Medulla oblongata (tissue), 1 donor: ENCODE measurements at regions not wholly inside any gene's neighbourhood (a gene's known extent, or its start where the extent isn't known, plus 50 kb on each side); places are given as distances from the start of the nearest gene placed in this dataset.
"Not testable (repeated sequence)": the region's sequence is repeated elsewhere in the genome, so short reads cannot be mapped to it uniquely, and the experiment has no call there.

Experiments
- DNase-seq: peaks from one replicate; pipeline ENCODE4 v3.0.0-alpha.2; 2015; ENCODE audit errors: extremely low spot score

- no peak for DNase-seq
Observed at GRCh38 chr3:176075491-176075890, 1121.8 kb downstream of the TBL1XR1 start.

GRCh38 chr3:176075046-176075445 lies 1122.2 kb downstream of the TBL1XR1 start:
- no peak for DNase-seq

GRCh38 chr3:176074096-176074495 lies 1123.2 kb downstream of the TBL1XR1 start:
- DNase-seq: no peak

DNA sequence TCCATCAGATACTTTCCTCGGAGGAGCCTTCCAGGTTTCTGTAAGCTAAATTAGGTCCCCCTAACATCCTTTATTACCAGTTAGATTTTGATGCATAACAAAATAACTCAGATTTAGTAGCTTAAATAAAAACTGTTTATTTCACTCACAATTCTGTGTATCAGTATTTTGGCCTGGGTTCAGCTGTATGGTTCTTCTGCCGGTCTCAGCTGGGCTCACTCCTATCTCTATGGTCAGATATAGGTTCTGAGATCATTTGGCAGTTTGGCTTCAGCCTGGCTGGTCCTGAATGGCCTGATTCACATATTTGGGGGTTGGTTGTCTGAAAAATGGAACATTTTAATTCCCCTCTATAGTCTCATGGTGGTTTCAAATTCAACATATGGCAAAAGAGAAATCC lies 1125.3 kb downstream of the TBL1XR1 start:
- no peak for DNase-seq

DNA sequence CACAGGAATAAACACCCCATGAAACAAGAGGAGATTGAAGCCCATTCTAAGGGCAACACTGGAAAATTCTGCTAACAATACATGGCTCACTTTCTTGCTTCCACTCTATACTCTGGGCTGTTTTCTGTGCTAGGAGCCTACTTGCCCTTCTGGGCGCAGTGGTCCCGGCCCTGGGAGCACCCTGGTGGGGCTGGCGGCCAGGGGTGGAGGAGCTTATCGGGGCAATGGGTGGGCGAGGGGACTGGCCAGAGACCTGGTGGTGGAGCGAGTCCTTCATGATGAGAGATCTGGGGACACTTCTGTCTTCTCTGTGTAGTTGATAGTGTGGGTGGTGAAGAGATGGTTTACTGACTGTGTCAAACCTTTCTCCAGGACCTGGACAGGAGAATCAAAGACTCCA lies 1128.5 kb downstream of the TBL1XR1 start:
- no peak for DNase-seq

DNA sequence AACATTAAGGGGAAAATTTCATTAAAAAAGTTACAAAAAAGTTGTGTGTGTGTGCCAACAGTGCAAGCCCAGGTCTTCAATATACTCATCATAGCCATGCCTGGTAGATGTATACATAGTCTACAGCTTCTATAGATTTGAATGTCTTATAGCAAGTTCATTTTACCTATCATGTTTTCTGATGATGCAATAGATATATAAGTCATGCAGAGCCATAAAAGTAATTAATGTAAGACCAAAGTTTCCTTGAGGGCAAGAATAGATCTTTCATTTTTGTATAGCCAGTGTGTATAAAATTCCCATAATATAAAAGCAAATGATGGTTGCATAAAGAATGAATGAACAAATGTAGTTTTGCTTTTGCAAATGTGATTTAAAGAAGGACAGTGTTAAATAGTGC lies 1138.4 kb downstream of the TBL1XR1 start:
- DNase-seq: no peak

- no peak for DNase-seq
Observed at GRCh38 chr3:176055836-176056235, 1141.4 kb downstream of the TBL1XR1 start.

- DNase-seq: no peak
Observed at GRCh38 chr3:176051766-176052165, 1145.5 kb downstream of the TBL1XR1 start.

DNA sequence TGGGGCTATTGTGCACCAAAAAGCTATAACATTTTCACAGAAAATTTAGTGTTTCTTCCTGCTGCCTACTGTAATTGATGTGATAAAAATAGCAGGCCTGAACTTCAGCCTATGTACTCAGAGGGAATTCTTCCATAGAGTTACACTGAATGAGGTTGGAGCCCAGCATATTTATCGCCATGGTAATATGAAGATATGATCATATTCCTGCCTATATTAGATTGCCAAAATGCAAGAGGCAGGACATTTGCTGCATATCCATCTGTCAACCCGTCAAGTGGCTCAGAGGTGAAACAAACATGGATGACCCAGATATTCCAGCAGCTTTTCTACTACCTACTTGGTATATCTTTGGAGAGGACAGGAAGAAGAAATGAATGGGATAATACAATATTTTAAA lies 1150.6 kb downstream of the TBL1XR1 start:
- no peak for DNase-seq

DNA sequence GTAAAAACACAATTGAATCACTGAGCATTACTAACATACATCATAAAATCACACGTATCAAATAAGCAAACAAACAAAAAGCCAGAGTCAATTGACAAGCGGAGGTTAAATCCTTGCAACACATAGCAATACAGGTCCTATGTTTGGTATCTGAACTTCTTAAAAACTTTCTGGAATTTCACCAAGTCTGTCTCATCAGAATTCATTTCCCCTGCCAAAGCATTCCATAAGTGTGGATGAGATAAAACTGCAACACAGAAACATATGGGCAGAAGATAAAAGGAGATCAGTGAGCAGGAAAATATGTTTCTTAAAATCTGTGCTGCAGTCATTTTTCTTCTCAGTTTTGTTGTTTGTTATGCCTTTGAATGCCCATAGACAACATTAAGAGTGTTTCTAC lies 1155.5 kb downstream of the TBL1XR1 start:
- no peak for DNase-seq

- DNase-seq: no peak
Observed at GRCh38 chr3:176041185-176041584, 1156.1 kb downstream of the TBL1XR1 start.

GRCh38 chr3:176037636-176038035 lies 1159.6 kb downstream of the TBL1XR1 start:
- no peak for DNase-seq

- no peak for DNase-seq
Observed at GRCh38 chr3:176032043-176032442, 1165.2 kb downstream of the TBL1XR1 start.

DNA sequence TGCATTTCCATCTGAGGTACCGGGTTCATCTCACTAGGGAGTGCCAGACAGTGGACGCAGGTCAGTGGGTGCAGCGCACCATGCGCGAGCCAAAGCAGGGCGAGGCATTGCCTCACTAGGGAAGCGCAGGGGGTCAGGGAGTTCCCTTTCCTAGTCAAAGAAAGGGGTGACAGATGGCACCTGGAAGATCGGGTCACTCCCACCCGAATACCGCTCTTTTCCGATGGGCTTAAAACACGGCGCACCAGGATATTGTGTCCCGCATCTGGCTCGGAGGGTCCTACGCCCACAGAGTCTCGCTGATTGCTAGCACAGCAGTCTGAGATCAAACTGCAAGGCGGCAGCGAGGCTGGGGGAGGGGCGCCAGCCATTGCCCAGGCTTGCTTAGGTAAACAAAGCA lies 1157.1 kb downstream of the NAALADL2 start:
- not testable (repeated sequence) for DNase-seq

- DNase-seq: not testable (repeated sequence)
Observed at GRCh38 chr3:176015228-176015627, 1156.1 kb downstream of the NAALADL2 start.

- DNase-seq: no peak
Observed at GRCh38 chr3:176009256-176009655, 1150.1 kb downstream of the NAALADL2 start.

- DNase-seq: no peak
Observed at GRCh38 chr3:176005564-176005963, 1146.4 kb downstream of the NAALADL2 start.

- no peak for DNase-seq
Observed at GRCh38 chr3:175989161-175989560, 1130.0 kb downstream of the NAALADL2 start.

GRCh38 chr3:175988401-175988800 lies 1129.3 kb downstream of the NAALADL2 start:
- no peak for DNase-seq

DNA sequence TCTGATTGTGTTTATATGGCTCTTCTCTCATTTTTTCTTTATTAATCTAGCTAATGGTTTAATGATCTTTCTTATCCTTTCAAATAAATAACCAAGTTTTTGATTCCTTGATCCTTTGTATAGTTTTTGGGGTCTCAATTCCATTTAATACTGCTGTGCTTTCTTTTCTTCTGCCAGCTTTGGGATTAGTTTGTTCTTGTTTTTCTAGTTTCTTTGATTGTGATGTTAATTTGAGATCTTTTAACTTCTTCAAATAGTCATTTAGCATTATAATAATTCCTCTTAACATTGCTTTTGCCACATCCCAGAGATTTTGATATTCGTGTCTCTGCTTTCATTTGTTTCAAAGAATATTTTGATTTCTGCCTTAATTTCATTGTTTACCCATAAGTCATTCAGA lies 1126.6 kb downstream of the NAALADL2 start:
- no peak for DNase-seq

DNA sequence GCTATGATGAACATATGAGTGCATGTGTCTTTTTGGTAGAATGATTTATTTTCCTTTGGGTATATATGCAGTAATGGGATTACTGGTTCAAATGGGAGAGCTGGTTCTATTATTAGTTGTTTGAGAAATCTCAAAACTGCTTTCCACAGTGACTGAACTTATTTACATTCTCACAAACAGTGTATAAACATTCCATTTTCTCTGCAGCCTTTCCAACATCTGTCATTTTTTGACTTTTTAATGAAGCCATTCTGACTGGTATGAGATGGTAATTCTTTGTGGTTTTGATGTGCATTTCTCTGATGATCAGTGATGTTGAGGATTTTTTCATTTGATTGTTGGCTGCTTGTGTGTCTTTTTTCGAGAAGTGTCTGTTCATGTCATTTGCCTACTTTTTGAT lies 1124.2 kb downstream of the NAALADL2 start:
- no peak for DNase-seq

- DNase-seq: no peak
Observed at GRCh38 chr3:175980486-175981090, 1121.5 kb downstream of the NAALADL2 start.

DNA sequence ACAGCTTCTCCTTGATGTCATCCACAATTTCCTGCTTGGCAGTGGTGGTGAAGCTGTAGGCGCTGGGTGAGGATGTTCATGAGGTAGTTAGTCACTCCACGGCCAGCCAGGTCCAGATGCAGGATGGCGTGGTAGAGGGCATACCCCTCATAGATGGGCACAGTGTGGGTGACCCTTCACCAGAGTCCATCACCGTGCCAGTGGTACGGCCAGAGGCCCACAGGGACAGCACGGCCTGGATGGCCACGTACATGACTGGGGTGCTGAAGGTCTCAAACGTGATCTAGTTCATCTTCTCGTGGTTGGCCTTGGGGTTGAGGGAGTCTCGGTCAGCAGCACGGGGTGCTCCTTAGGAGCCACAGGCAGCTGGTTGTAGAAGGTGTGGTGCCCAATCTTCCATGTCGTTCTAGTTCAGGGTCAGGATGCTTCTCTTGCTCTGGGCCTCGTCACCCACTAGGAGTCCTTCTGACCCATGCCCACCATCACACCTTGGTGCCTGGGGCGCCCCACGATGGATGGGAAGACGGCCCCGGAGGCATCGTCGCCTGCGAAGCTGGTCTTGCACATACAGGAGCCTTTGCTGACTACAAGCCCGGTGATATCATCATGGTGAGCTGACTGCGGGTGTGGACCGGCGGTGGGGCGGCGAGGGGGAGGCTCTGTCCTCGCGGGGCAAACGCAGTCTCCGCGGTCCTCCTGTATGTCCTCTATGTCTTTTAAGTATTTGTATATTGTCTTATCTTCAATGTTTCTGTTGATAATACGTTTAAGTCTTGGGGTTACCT lies 1119.0 kb downstream of the NAALADL2 start:
- DNase-seq: no peak

DNA sequence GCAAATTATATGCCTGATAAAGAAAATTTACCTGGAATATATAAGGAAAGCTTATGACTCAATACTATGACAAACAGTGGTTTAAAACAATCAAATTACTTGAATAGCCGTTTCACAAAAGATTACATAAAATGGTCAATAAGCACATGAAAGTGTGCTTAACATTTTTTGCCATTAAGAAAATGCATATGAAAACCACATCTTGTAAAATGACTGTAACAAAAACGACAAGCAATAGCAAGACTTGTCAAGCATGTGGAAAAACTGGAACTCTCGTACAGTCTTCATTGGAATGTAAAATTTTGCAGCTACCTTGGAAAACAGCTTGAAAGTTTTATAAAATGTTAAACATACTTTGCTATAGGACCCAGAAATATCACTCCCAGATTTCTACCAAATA lies 1110.3 kb downstream of the NAALADL2 start:
- no peak for DNase-seq
